Mesenteric fat pad (tissue), 1 donor: ENCODE measurements at regions not wholly inside any gene's neighbourhood (a gene's known extent, or its start where the extent isn't known, plus 50 kb on each side); places are given as distances from the start of the nearest gene placed in this dataset.

Source experiments
- DNase-seq: peaks from one replicate; pipeline ENCODE4 v3.0.0-alpha.2; 2020; ENCODE audit warnings: low spot score
- donor health status: DM: yes; HTN: yes; CAD: no.

DNA sequence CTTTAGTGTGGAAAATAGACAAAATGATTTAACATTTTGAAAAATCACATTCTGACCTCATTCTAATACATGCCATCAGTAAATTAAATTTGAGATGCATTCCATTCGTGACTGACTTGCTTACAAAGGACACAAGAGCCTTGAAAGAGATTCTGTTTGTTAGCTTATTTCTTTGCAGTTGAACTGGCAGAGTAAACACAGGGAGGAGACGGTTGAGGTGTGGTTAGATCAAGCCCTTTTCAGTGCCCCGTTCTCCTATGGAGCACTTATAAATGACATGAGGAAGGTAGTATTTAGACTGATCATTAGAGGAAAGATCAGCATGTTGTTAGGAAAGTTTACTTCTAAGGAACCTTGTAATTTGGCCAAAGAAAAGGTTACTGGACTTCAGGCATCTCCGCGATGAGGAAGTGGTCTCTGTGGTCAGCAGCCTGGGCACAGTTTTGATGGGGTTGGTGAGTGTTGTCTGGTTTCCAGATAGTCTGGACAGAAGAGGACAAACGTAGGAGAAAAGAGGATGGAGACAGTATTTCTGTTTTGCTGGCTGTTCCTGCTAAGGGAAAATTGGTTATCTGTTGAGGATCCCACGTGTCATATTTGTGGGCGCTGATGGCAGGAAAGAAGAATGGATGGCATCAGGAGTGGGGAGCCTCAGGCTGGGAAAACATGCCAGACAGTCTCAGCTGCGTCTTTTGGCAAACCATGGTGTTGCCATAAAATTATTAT, 328.9 kb upstream of the TBL1XR1 start:
- DNase-seq, result no peak

DNA sequence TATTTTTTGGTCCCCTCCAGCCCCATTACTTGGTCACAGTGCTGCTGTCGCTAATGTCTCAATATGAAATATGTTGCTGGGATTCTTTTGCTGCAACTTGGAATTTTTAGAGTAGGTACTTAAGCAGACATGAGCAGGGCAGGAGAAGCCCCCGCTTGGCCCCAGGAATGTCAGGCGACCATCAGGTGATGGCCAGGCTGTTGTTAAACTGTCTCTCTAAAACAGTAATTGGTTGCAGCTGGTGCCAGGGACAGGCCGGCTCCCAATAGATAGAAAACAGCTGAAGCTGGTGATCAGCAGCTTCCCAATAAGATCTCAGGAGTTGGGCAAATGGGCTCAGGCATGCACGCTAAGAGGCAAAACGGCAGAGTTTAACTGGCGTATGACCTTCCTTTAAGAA, 329.9 kb upstream of the TBL1XR1 start:
- no peak for DNase-seq

DNA sequence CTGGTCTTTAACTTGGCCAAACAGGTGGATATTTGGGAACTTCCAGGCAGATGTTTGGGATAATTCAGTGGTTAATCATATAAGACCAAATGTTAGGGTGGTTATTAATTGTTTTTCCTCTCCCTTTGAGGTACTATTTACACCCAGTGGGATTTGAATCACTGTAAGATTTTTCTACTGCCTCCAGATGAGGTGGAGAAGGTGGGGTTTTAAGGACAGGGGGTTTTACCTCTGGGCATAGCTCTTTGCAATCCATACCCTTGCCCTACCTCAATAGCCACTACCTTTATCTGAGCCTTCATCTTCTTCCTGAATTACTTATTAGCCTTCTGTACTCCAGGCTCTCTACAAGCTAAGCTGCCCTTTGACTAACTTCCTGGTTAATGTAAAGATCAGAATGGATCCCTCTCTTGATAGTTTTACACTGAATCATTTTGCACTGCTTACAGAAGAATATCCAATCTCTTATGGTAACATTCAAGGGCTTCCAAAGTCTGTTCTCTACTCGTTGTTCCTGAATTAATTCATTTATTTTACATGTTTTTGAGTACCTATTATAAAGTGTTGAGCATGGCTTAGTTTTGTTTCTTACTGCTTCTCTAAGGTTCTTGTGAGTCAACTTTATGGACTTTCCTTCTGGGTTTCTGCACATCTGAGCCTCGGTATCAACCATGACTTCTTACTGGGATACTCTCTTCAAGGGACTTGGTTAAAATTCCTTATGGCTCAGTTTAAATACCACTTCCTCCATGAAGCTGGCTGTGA, 331.2 kb upstream of the TBL1XR1 start:
- DNase-seq, result no peak

DNA sequence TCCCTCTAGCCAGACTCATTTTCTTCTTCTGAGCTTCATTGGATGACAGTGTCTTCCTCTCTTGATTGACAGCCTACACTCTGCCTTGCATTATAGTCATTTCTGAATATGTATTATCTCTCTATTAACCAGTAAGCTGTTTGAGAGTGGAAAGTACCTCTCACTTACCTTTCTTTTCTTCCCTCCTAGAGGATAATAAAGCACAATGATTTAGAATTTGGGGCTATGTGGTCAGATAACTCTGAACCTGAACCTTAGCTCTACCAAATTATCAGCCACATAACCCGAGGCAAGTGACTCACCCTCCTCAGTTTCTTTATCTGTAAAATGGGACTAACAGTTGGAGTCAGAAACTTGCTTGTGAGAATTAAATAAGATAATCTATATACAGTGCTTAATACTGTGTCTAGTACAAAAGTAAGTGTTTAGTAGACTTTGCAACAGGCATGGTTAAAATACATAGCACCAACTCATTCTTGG, 331.8 kb upstream of the TBL1XR1 start:
- DNase-seq, result no peak

DNA sequence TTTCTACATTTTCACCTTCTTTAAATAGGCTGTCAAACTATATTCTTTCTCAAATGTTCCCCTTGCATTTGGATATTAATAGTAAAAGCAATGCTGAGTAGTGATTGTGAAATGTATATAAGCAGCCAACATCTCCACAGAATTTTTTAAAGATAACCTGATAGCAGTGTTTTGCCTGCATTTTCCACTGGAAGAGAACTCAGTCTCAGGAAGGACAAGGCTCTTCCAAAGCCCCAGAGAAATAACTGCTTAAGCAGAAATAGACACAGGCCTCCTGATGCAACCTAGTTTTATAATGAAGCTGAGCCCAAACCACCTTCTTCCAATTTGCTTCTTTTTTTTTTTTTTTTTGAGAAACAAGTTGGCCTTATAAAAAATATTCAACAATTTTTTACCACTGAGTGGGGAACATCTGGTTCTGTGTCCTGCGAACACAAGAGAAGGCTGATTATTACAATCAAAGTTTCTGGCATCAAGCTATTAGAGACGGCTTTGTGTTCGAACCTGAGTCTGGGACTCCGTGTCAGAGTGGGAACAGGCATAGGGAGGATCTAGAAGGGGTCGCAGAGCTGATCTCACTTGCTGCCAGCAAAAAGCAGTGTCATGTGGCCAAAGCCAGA, 332.5 kb upstream of the TBL1XR1 start:
- no peak for DNase-seq

DNA sequence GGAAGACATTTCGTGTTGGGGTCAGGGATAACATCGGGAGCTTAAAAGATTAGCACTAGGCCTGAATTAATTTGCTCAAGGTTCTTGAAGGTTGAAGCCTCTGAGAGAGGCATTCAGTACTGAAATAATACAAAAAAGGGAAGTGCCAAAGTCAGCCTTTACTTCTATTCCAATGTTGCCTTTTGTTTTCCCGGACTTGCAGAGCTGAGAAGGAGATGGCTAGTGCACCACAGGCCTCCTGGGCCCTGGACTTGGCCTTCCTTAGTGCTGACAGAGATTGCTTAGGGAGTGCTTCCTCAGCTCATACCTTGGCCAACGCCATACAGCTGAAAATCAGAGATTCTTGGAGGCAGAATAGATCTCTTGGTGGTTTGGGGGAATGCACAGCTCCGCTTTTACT, 333.6 kb upstream of the TBL1XR1 start:
- DNase-seq, result no peak

DNA sequence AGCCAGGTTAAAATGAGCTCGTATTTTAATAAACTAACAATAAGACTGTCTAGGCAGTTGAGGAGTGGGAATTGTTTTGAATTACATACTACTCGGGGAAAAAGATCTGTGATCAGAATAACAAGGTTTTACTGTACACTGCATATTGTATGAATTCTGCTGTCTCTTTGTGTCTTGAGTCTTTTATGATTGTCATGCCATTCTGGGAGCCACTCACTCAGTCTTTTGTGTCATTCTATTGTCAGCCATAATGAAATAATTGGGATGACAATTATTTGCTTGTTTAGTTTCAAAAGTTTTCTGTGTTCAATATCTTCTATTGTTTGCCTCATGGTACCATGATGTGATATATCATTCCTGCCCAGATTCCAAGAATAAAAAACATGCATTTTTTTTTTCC, 339.6 kb upstream of the TBL1XR1 start:
- DNase-seq, result no peak

DNA sequence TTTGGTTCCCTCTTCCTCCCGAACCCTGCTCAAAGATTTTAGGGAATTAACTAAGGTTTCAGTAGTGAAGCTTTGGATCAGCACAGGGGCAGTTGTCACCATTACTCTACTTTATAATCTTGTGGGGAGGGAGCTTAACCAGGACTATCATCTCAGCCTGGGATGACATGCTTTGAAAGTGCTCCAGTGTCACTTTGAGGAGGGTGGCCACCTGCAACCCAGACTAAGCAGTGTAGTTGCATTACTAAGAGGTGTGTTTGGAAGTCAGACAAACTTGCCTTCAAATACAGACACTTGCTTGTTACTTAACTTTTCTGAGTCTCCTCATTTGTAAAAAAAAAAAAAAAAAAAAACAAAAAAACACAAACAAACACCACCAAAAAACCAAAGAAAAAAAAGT, 340.3 kb upstream of the TBL1XR1 start:
- no peak for DNase-seq

DNA sequence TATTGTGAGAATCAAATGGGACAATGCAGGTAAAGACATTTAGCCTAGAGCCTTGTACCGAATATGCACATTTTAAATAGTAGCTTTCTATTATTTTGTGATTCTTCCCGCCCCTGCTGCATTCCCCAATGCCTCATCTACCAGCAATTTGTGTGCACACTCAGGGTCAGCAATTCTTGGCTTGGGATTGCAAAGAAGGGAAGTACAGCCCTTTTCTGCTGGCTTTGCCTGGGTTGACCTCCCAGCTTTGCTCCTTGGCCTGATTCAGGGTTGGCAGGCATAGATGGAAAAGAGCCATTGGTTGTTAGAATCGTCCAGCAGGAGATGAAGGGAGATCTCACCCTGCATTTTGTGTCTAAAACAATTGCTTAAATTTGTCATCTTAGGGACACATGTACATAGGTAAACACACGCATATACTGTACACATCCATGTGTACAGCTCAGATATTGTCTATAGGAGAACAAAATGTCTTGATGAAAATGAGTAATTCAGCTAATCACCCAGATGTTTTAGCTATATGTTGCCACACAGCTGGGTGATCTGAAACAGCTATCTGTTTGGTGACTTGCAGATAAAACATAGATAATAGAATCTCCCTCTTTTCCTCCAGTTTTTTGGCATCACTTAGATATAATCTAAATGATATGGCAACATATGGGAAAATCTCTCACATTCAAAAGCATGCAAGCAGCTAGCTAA, 340.9 kb upstream of the TBL1XR1 start:
- no peak for DNase-seq

DNA sequence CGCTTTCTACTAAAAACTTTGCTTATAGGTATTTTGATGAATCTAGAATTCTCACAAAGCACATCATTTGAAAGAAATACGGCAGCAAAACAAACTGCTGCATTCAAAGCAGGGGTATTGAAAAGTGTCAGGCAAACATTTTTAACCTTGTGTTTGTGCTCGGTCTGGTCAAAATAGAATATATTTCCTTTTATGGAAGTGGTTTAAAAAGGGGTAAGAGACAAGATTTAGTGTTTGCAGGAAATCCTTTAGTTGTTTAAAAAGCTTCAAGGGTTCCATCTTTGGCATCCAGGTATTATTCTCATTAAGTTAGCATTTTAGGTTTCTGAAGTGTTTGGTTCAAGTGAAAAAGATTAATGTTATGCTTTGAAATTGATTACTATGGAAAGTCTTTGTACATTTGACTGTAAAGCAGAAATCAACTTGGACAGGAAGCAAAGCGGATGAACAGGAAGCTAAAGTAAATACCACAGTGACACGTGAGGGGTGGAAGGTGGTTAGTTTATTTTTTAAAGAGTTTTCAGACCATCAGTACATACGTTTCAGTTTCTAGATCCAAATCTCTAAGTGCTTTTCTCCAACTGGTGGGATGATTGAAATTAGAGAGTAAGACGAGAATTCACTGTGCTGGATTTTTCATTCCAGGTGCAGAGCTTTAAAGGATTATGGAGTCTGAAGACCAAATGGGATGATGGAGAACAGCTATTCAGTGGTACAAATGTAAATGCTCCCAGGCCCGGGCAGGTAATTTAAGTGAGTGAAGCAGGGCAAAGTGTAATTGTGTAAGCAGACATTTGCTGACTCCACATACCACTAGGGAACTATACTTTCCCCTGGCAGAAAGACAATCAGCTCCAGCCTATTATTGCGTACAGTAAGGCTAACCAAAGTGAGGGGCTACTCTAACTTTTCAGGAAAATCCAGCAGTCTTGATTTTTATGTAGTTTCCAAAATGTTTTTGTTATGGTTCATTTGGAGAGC, 341.8 kb upstream of the TBL1XR1 start:
- no peak for DNase-seq

DNA sequence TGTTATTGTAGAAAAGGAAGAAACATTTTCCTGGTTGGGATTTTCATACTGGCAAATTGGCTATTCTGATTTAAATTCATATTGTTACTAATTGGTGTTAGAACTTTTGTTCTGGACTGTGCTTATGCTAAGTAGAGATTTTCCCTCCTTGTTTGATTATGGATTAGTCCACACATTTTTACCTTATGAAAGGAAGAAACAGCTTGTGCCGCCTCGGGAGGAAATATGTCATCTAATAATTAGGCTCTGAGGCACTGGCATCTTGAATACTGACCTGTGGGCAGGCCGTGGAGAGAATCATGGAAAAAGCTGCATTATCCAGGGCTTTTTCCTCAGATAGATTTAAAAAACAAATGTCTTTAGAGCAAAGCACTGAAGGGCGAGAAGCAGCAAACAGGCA, 344.3 kb upstream of the TBL1XR1 start:
- DNase-seq, result no peak

DNA sequence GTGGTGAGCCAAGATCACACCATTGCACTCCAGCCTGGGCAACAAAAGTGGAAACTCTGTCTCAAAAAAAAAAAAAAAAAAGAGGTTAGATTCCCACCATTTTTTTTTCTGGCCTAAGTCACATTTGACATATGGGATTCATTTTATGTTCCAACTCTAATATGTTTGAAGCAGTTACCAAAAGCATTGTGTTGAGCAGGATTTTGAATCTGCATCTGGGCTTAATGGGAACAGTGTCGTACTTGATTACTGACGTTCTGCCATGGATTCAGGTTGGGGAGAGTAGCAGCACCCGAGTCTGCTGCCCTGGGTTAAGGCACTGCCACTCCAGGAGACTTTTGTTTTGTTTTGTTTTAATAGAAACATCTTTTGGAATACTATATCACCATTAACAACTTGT, 348.7 kb upstream of the TBL1XR1 start:
- no peak for DNase-seq

DNA sequence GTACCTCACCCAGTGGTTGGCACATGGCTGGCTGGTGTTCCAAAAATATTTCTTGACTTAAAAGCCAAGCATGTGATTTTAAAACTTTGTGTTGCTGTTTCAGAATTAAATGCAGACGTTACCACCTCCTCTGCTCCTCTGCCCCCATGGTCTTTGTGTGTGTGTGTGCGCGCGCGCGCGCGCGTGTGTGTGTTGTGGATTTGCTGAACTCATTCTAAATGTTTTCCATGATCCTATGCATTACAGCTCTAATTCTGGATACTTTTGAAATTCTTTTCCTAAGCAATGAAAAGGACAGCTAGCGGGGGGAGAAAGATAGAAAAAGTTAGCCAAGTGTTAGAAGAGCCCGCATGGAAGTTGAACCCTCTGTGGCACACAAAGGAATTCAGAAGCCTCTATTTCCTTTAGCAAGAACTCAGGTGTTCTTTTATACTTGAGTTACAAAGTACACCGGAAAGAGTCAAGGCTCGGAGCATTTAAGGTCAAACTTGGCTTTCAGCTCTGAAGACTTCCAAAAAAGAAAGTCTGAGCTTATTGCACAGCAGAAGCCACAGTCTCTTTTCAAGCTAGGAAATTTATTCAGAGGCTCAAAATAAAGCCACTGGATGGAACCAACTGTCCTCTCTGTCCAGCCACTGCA, 350.5 kb upstream of the TBL1XR1 start:
- no peak for DNase-seq

DNA sequence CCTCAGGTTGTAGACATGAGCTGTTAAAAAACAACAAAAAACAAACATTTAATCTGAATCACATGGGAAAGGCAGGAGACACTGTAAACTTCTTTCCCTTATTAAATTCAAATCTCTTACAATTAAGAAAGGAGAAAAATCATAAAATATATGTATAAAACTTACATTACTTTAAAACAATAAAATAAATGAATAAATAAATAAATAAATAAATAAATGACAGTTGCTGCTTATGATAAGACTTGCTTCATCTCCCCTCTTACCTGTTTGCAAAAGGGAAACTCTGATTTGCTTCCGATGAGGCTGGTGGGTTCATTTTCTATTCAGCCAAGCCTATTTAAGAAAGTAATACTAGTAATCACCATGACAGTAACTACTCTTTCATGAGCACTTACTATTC, 353.4 kb upstream of the TBL1XR1 start:
- no peak for DNase-seq

DNA sequence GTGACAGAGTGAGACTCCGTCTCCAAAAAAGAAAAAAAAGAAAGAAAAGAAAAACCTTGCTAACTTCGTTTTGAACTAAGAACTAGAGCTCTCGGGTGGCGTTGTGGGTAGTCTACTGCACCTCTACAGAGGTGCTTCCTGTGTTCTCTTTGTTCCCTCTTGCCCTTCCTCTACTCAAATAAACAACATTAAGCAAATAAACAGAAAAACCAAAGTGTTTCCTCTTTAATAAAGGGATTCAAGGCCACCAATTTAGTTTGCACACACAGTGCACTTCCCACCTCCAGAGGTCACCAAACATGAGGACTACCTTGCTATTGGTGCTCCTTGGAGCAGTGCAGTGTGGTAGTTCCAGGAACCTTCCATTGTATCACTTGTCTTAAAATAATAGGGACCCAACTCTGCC, 354.2 kb upstream of the TBL1XR1 start:
- no peak for DNase-seq

DNA sequence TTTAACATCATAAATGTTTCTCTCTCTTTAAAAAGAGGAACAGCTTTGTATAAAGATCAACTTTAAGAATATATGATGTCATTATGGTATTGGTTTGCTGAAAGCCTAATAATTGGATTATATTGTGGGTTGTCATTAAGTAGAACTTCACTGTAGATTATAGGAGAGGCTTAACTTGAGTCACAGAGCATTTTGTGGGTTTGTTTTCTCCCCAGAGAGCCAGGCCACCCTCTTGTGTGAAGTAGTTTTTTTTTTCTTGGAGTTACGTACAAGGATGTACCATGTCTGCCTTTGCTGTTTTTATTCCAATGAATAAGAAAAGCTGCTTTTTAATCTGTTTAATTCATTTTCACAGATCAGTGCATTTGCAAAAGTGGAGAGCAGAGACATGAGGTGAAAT, 354.8 kb upstream of the TBL1XR1 start:
- DNase-seq, result no peak

DNA sequence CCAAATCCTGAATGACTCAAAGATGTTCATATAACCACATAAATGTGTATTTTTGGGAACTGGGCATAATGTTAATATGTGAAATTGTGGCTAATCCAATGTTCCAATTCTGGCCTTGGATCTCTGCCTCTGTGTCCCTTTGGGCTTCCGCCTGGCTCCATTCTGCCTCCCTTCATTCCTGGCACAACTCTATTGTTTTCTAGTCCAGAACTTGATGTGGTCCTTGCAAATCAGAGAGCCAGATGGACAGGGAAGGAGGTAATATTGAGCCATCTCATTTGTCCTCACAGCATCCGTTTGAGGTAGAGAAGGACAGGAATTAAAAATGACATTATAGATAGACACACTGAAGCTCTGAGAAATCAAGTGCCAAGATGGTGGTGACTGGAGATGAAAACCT, 355.7 kb upstream of the TBL1XR1 start:
- no peak for DNase-seq

DNA sequence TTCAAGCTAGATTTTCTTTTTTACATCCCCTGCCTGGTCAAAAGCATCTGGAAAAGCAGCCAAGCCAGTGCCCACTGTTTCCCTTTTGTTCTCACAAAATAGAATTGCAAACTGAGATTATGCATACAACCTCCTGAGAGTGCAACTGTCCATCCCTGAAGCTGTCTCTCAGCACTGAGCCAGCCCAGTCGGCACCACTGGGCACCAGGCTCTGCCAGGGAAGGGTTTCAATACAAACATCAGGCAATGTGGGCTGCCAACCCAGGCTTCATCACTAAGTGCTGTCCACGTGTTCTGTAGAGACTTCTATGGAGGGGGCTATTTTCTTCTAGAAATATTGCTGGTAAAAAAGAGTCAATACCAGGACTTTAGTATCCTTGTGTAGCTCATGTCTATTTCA, 356.3 kb upstream of the TBL1XR1 start:
- DNase-seq, result no peak

DNA sequence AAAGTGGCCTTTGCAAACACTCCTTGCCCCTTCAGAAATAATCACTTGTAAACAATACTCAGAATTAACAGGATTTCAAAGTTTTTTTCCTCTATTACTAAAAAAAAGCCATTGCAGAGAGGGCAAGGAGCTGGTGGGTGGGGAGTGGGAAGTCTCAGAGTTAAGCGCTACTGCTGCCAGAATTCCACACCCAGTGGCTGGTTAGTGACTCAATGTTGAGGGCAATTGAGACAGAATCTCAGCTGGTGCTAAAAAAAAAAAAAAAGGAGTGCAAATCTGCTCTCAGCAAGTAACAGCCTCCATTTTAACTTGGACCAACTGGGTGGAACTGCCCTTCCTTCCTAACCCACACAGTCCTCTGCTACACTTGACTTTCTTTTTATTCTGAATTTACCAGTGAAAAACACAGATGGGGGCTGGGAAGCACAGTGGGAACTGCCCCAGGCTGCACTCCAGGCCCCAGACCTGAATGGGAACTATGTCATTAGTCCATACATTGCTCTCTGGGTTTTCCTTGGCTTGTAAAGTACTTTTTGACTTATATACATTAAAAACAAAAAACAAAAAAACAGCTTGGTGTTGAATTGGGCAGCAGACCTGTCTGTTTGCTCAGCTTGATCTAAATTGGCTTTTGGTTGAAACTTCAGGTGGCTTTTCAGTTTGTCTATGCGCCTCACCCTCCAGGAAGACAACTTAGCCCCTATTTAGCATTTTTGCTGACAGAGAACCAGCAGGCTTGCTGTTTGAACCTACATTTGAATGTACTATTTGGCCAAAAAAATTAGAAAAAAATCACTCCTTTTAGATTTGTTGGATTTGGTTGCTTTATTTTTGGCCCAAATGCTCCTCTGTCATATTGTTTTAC, 357.8 kb upstream of the TBL1XR1 start:
- DNase-seq, result no peak
